Cardiac muscle cell (in vitro differentiated cells and primary cell): ENCODE measurements at regions not wholly inside any gene's neighbourhood (a gene's known extent, or its start where the extent isn't known, plus 50 kb on each side); places are given as distances from the start of the nearest gene placed in this dataset.

Experiments used
- DNase-seq, 2 donors: peaks; one replicate each; pipeline versions ENCODE4 v3.0.0 to v3.0.0-alpha.2; 2010 to 2017; ENCODE audit warnings: low read depth in 1 of 2, low spot score in 1 of 2
- H3K27ac ChIP-seq: fragments of 200-600 bp; sonication (generic); 2 replicates; pipeline ENCODE4 v1.5.1; 2016
- H3K27me3 ChIP-seq: fragments of 200-600 bp; sonication (generic); 2 replicates; pipeline ENCODE4 v1.6.0; 2016; ENCODE audit warnings: control low read depth
- H3K36me3 ChIP-seq: fragments of 200-600 bp; sonication (generic); 2 replicates; pipeline ENCODE4 v1.5.1; 2016; ENCODE audit warnings: control low read depth
- H3K4me1 ChIP-seq: fragments of 200-600 bp; sonication (generic); 2 replicates; pipeline ENCODE4 v1.8.1; 2017; ENCODE audit warnings: low read depth, mild to moderate bottlenecking, mixed run types
- H3K4me3 ChIP-seq: fragments of 200-600 bp; sonication (generic); 2 replicates; pipeline ENCODE4 v1.5.1; 2016; ENCODE audit warnings: mild to moderate bottlenecking
- H3K9me3 ChIP-seq: fragments of 200-600 bp; sonication (generic); 2 replicates; pipeline ENCODE4 v1.5.1; 2017; ENCODE audit warnings: low read depth, mild to moderate bottlenecking, control low read depth
- TF ChIP-seq, protein P1 (sequence below): IDR thresholded peaks from 2 replicates; pipeline ENCODE4 v1.5.1; 2012; ENCODE audit warnings: low read depth, mild to moderate bottlenecking, low read length

DNA sequence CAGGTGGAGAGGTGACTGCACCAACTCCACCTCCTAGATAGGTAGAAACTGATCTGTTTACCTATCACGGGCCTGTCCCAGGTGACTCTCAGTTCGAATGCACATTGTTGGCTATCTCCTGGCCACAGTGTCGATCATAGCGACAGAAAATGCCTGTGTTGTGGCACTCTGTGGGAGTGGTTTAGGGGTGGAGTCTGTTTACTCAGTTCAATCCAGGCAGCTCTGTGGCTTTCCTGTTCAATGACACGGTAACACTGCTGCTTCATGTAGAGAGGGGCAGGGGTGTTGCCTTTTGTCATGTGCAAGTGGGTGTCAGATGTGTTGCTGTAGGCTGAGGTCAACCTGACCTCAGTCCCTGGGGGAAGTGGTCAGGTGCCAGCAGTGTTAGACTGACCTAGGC lies 1602.4 kb downstream of the TECRL start:
- Histone ChIP-seq H3K4me1 (no peaks in the 10 kb centered on the region), H3K27me3 (no peaks in the 10 kb centered on the region), H3K9me3 (no peaks in the 10 kb centered on the region), H3K4me3 (no peak overlapping the region), H3K27ac (no peak overlapping the region), H3K36me3 (no peaks in the 10 kb centered on the region)
- no peak for DNase-seq
- TF ChIP-seq, protein P1, sequence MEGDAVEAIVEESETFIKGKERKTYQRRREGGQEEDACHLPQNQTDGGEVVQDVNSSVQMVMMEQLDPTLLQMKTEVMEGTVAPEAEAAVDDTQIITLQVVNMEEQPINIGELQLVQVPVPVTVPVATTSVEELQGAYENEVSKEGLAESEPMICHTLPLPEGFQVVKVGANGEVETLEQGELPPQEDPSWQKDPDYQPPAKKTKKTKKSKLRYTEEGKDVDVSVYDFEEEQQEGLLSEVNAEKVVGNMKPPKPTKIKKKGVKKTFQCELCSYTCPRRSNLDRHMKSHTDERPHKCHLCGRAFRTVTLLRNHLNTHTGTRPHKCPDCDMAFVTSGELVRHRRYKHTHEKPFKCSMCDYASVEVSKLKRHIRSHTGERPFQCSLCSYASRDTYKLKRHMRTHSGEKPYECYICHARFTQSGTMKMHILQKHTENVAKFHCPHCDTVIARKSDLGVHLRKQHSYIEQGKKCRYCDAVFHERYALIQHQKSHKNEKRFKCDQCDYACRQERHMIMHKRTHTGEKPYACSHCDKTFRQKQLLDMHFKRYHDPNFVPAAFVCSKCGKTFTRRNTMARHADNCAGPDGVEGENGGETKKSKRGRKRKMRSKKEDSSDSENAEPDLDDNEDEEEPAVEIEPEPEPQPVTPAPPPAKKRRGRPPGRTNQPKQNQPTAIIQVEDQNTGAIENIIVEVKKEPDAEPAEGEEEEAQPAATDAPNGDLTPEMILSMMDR, result no peak

DNA sequence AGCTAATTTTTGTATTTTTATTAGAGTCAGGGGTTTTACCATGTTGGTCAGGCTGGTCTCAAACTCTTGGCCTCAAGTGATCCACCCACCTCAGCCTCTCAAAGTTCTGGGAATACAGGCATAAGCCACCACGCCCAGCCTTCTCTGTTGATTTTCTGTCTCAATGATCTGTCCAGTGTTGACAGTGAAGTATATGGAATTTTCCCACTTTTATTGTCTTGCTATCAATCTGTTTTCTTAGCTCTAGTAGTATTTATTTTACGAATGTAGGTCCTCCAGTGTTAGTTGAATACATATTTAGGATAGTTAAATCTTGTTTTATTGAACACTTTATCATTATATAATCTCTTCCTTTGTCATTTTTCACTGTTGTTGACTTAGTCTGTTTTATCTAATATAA lies 1603.9 kb downstream of the ADGRL3 start:
- Histone ChIP-seq H3K36me3 (no peaks in the 10 kb centered on the region), H3K4me1 (no peaks in the 10 kb centered on the region), H3K27me3 (no peaks in the 10 kb centered on the region), H3K4me3 (no peak overlapping the region), H3K27ac (no peak overlapping the region), H3K9me3 (no peaks in the 10 kb centered on the region)
- TF ChIP-seq, protein P1, result no peak
- DNase-seq, result no peak

DNA sequence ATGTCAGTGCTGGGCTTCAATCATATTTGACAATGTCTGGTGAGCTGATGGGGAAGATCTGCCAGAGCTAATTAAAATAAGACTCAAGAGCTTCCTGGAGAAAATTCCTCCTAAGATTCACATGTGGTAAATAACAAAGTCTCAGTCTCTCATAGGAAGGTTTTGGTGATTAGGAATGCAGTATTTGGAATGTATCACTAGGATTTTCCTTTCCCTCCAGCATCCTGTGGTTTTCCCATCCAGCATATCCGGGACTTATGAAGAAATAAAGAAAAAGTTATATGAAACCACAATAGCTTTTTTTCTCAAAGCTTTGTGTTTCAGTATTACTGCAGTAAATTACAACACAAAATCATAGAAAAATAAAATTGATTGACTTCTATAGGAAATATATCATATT lies 1597.1 kb downstream of the ADGRL3 start:
- Histone ChIP-seq H3K36me3 (no peaks in the 10 kb centered on the region), H3K4me3 (no peak overlapping the region), H3K27me3 (no peaks in the 10 kb centered on the region), H3K4me1 (no peaks in the 10 kb centered on the region), H3K9me3 (no peaks in the 10 kb centered on the region), H3K27ac (no peak overlapping the region)
- no peak for DNase-seq
- TF ChIP-seq, protein P1, result no peak

DNA sequence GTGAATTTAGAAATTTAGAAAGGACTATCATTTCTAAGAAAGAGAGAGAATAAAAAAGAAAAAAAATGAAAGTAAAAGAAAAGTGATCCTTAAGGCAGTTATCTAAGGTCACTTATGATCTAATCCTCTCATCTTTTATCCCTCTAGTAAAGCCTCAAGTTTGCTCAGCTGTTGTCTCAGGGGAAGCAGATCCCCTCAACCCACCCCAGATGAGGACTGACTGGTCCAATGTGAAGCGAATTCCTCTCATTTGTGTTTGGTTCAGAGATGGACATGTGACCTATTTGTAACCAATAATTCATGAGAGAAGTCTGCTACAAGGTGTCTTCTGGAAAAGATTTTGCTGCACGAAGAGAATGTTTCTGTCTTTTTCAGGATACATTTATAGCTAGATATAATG lies 1591.3 kb downstream of the ADGRL3 start:
- H3K27me3 ChIP-seq, result no peaks in the 10 kb centered on the region
- no peaks in the 10 kb centered on the region for H3K4me1 ChIP-seq
- no peak for DNase-seq
- H3K4me3 ChIP-seq, result no peak overlapping the region
- H3K9me3 ChIP-seq, result no peaks in the 10 kb centered on the region
- no peak overlapping the region for H3K27ac ChIP-seq
- no peaks in the 10 kb centered on the region for H3K36me3 ChIP-seq
- TF ChIP-seq, protein P1, result no peak

DNA sequence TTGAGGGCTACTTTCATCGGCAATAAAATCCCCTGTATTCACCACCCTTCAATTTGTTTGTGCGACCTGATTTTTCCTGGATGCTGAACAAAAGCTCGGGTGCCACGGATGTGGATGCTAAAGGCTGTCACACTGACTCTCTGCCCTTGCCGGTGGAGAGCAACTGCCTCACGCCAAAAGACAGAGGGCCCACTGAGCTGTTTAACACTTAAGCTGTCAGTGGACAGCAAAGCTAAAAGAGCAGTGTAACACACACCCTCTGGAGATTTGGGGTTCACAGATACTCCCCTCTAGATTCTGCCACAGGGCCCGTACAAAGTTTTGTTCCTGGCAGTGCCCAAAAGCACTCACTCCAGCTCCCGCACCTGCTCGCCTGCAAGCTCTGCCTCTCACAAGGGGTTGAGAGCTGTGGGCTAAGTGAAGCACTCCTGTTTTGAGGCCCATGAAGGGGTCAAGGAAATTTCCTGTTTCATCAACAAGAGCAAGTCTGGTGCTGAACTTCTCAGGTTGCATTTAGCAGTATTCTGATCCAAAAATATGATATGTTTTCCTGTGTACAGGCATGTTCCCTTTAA lies 1571.9 kb downstream of the ADGRL3 start:
- Histone ChIP-seq H3K4me1 (no peaks in the 10 kb centered on the region), H3K4me3 (no peak overlapping the region), H3K27ac (no peak overlapping the region), H3K27me3 (no peaks in the 10 kb centered on the region), H3K36me3 (no peaks in the 10 kb centered on the region), H3K9me3 (no peaks in the 10 kb centered on the region)
- TF ChIP-seq, protein P1, result no peak
- DNase-seq, result peak in 1 of 2 donors; percentile 26

DNA sequence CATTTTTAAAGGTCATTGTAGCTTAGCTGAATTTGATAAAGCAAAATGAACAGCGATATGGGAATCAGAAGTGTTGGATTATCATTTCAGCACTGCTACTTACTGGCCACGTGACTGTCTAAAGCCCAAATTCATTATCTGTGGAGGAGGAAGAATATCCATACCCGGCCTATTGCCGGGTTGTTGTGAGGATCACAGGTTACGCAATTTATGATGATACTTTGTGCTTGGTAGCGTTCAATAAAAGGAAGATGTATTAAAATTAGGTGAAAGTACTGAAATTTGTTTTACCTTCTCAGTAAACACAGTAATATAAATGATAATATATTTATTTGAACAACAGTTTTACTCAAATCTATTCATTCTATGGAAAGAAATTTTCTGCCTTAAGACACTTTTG lies 1540.2 kb downstream of the ADGRL3 start:
- Histone ChIP-seq H3K27ac (no peak overlapping the region), H3K4me3 (no peak overlapping the region), H3K4me1 (no peaks in the 10 kb centered on the region), H3K9me3 (no peaks in the 10 kb centered on the region), H3K36me3 (no peaks in the 10 kb centered on the region), H3K27me3 (no peaks in the 10 kb centered on the region)
- TF ChIP-seq, protein P1, result no peak
- DNase-seq, result no peak
